GM21619 (cell line): ENCODE measurements at regions not wholly inside any gene's neighbourhood (a gene's known extent, or its start where the extent isn't known, plus 50 kb on each side); places are given as distances from the start of the nearest gene placed in this dataset.
"Not testable (repeated sequence)": the region's sequence is repeated elsewhere in the genome, so short reads cannot be mapped to it uniquely, and the experiment has no call there.

Source experiments
- ATAC-seq: cut with Tn5 transposase; IDR thresholded peaks from one replicate; pipeline ENCODE4 v1.9.1; 2021; ENCODE audit not compliant: unreplicated experiment

GRCh38 chr3:187544326-187544725 lies 125.9 kb downstream of the SST start:
- no peak for ATAC-seq

GRCh38 chr3:187540847-187541246 lies 129.3 kb downstream of the SST start:
- ATAC-seq, result no peak

GRCh38 chr3:187536185-187536584 lies 134.0 kb downstream of the SST start:
- ATAC-seq, result no peak

- no peak for ATAC-seq
Measured at GRCh38 chr3:187533797-187534196, 136.4 kb downstream of the SST start.

GRCh38 chr3:187531831-187532230 lies 138.4 kb downstream of the SST start:
- ATAC-seq, result no peak

- ATAC-seq, result no peak
Measured at GRCh38 chr3:187522890-187523289, 147.3 kb downstream of the SST start.

GRCh38 chr3:187522293-187522692 lies 147.9 kb downstream of the SST start:
- no peak for ATAC-seq

GRCh38 chr3:187521546-187521945 lies 148.6 kb downstream of the SST start:
- no peak for ATAC-seq

GRCh38 chr3:187520027-187520945 lies 149.9 kb downstream of the SST start:
- ATAC-seq, result no peak

GRCh38 chr3:187519428-187519890 lies 150.7 kb downstream of the SST start:
- ATAC-seq, result no peak

GRCh38 chr3:187518616-187519015 lies 150.4 kb downstream of the RTP4 start:
- no peak for ATAC-seq

GRCh38 chr3:187518207-187518606 lies 150.0 kb downstream of the RTP4 start:
- no peak for ATAC-seq

GRCh38 chr3:187516446-187517185 lies 148.4 kb downstream of the RTP4 start:
- no peak for ATAC-seq

GRCh38 chr3:187507905-187508304 lies 139.7 kb downstream of the RTP4 start:
- ATAC-seq, result no peak

GRCh38 chr3:187507266-187507665 lies 139.1 kb downstream of the RTP4 start:
- ATAC-seq, result no peak

GRCh38 chr3:187504435-187504834 lies 136.2 kb downstream of the RTP4 start:
- ATAC-seq, result no peak

GRCh38 chr3:187498211-187498724 lies 130.1 kb downstream of the RTP4 start:
- no peak for ATAC-seq

GRCh38 chr3:187497052-187497451 lies 128.9 kb downstream of the RTP4 start:
- ATAC-seq, result no peak

- ATAC-seq, result not testable (repeated sequence)
Measured at GRCh38 chr3:187494056-187494455, 125.9 kb downstream of the RTP4 start.

- no peak for ATAC-seq
Measured at GRCh38 chr3:187491371-187491770, 123.2 kb downstream of the RTP4 start.

- no peak for ATAC-seq
Measured at GRCh38 chr3:187490366-187490765, 122.2 kb downstream of the RTP4 start.
